GM23338 (cell line): ENCODE measurements at regions not wholly inside any gene's neighbourhood (a gene's known extent, or its start where the extent isn't known, plus 50 kb on each side); places are given as distances from the start of the nearest gene placed in this dataset.

ENCODE experiments used
- CTCF ChIP-seq, 2 experiments: fragments of 200-600 bp in 1 of 2; sonication (generic) in 1 of 2; conservative IDR thresholded peaks; 2 replicates each; pipeline versions ENCODE4 v1.5.1 to v1.6.1; 2016 to 2017; ENCODE audit warnings: antibody characterized with exemption in 2 of 2, low read depth in 2 of 2, mild to moderate bottlenecking in 2 of 2, moderate library complexity in 1 of 2
- EZH2 ChIP-seq: fragments of 200-600 bp; sonication (generic); IDR thresholded peaks from one replicate; pipeline ENCODE4 v1.8.0; 2017; ENCODE audit warnings: antibody characterized with exemption, mild to moderate bottlenecking, low read depth; ENCODE audit not compliant: unreplicated experiment
- EZH2phosphoT487 ChIP-seq: fragments of 200-600 bp; sonication (generic); IDR thresholded peaks from one replicate; pipeline ENCODE4 v1.8.1; 2018; ENCODE audit warnings: antibody characterized with exemption; ENCODE audit not compliant: unreplicated experiment
- JUNB ChIP-seq: IDR thresholded peaks from one replicate; pipeline ENCODE4 v1.6.1; 2016; ENCODE audit warnings: antibody characterized with exemption; ENCODE audit not compliant: unreplicated experiment
- POLR2AphosphoS5 ChIP-seq: IDR thresholded peaks from 2 replicates; pipeline ENCODE4 v1.6.1; 2016; ENCODE audit warnings: antibody characterized with exemption, low read depth
- TF ChIP-seq, protein P1 (sequence below): IDR thresholded peaks from one replicate; pipeline ENCODE4 v1.6.1; 2018; ENCODE audit warnings: antibody characterized with exemption; ENCODE audit not compliant: unreplicated experiment

GRCh38 chr14:49019467-49020115 is 566.6 kb downstream of the RPS29 start:
- no peak for TF ChIP-seq EZH2
- no peak for TF ChIP-seq CTCF (conservative IDR thresholded peaks at IDR 0.05; ENCODE audit: low read depth in 2 of 2)
- no peak for TF ChIP-seq JUNB
- no peak for TF ChIP-seq EZH2phosphoT487
- TF ChIP-seq POLR2AphosphoS5: no peak
- TF ChIP-seq, protein P1, sequence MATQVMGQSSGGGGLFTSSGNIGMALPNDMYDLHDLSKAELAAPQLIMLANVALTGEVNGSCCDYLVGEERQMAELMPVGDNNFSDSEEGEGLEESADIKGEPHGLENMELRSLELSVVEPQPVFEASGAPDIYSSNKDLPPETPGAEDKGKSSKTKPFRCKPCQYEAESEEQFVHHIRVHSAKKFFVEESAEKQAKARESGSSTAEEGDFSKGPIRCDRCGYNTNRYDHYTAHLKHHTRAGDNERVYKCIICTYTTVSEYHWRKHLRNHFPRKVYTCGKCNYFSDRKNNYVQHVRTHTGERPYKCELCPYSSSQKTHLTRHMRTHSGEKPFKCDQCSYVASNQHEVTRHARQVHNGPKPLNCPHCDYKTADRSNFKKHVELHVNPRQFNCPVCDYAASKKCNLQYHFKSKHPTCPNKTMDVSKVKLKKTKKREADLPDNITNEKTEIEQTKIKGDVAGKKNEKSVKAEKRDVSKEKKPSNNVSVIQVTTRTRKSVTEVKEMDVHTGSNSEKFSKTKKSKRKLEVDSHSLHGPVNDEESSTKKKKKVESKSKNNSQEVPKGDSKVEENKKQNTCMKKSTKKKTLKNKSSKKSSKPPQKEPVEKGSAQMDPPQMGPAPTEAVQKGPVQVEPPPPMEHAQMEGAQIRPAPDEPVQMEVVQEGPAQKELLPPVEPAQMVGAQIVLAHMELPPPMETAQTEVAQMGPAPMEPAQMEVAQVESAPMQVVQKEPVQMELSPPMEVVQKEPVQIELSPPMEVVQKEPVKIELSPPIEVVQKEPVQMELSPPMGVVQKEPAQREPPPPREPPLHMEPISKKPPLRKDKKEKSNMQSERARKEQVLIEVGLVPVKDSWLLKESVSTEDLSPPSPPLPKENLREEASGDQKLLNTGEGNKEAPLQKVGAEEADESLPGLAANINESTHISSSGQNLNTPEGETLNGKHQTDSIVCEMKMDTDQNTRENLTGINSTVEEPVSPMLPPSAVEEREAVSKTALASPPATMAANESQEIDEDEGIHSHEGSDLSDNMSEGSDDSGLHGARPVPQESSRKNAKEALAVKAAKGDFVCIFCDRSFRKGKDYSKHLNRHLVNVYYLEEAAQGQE: no peak
